ENCODE measurements at regions not wholly inside any gene's neighbourhood (a gene's known extent, or its start where the extent isn't known, plus 50 kb on each side); places are given as distances from the start of the nearest gene placed in this dataset.

DNA sequence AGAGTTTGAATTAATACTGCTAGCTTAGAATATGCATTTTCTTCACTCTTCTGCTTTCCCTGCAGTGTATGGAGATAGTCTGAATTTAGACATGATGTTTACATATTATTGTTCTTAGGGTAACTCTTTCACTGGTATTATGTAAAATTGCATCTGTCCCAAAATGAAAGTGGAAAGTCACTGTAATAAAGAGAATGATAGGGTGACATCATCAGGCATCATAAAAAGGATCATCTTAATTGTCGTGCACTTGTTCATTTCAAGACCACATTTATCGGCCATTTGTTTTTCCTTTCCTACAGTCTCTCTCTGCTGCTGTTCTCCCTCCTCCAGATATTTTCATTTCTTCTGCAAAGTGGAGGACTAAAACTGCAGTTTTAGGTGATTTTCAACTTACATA lies 61.9 kb upstream of the ZNF281 start:
- Mint-ChIP-seq H3K36me3 (no peaks in the 10 kb centered on the region), H3K4me1 (peaks cover 12% of the 10 kb centered on the region), H3K27ac (no peak overlapping the region), H3K9me3 (no peaks in the 10 kb centered on the region), H3K4me3 (no peak overlapping the region), H3K27me3 (ENCODE audit: low read depth) (peaks cover 3% of the 10 kb centered on the region)
- DNase-seq (ENCODE audit: low spot score in 2 of 2, unreplicated experiment in 2 of 2): no peak
- TF ChIP-seq CTCF (IDR thresholded peaks at IDR 0.05; ENCODE audit: unreplicated experiment): no peak

DNA sequence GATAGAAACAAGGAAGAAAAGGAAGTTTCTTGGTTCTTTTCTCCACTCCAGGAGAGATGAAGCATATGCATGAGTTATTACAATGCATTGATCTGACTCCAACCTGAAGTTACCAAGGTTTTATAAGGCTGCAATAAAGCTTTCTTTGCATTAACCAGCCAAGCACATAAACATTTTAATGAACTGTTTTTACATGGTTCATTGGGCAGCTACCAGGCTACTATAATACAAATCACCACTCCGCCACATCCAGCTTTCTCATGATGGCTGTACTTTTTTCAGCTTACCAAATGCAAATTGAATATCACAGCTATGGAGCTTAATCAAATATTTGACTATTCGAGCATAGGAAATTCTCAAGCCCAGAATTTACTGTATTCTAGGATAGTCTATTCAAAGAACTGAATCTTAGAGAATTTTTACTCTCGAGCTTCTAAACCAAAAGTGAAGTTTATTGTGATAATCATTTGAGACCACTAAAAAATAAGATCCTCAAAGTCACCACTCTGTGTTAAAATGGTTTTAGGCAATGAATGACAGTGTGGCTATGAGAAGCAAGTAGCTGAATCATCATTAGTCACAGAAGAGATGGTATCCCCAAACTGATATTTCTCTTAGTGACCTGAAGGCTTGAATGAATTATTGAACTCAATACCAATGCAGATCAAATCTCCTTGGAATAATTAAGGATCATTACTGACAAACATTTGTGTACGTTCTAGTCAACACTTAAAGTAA lies 58.6 kb upstream of the ZNF281 start:
- no peak for DNase-seq (ENCODE audit: low spot score in 2 of 2, unreplicated experiment in 2 of 2)
- Mint-ChIP-seq H3K9me3 (no peaks in the 10 kb centered on the region), H3K27ac (no peak overlapping the region), H3K36me3 (no peaks in the 10 kb centered on the region), H3K27me3 (ENCODE audit: low read depth) (peaks cover 3% of the 10 kb centered on the region), H3K4me1 (peaks cover 9% of the 10 kb centered on the region), H3K4me3 (no peak overlapping the region)
- TF ChIP-seq CTCF (IDR thresholded peaks at IDR 0.05; ENCODE audit: unreplicated experiment): no peak

GRCh38 chr1:200464784-200465400 lies 55.1 kb upstream of the ZNF281 start:
- no peaks in the 10 kb centered on the region for H3K27me3 Mint-ChIP-seq (ENCODE audit: low read depth)

More at GRCh38 chr1:200464784-200465400, 55.1 kb upstream of the ZNF281 start:
- Mint-ChIP-seq H3K36me3 (no peaks in the 10 kb centered on the region), H3K9me3 (no peaks in the 10 kb centered on the region), H3K4me1 (peaks cover 8% of the 10 kb centered on the region), H3K27ac (no peak overlapping the region), H3K4me3 (no peak overlapping the region)
- DNase-seq (ENCODE audit: low spot score in 2 of 2, unreplicated experiment in 2 of 2): no peak
- no peak for TF ChIP-seq CTCF (IDR thresholded peaks at IDR 0.05; ENCODE audit: unreplicated experiment)

All from mesothelial cell of epicardium (in vitro differentiated cells).